ENCODE measurements at regions not wholly inside any gene's neighbourhood (a gene's known extent, or its start where the extent isn't known, plus 50 kb on each side); places are given as distances from the start of the nearest gene placed in this dataset.

GRCh38 chr15:100757661-100758060 is 122.0 kb upstream of the ALDH1A3 start (continued):
- TF ChIP-seq SIRT6 (IDR thresholded peaks at IDR 0.05; ENCODE audit: low read length): no peak

- Histone ChIP-seq H3K56ac (replicated peaks; ENCODE audit: insufficient read length, low read depth, low read length) (no peak overlapping the region), H3K23ac (ENCODE audit: insufficient read length) (no peak overlapping the region), H2AFZ (ENCODE audit: low read length) (no peak overlapping the region), H2BK5ac (ENCODE audit: low read depth, low read length) (no peak overlapping the region), H3K4me3 (ENCODE audit: extremely low read depth in 1 of 4, insufficient read depth in 2 of 4, low read depth in 3 of 4, low read length in 4 of 4) (no peak overlapping the region), H2BK15ac (ENCODE audit: low read length) (no peak overlapping the region), H4K20me1 (replicated peaks in 1 of 2; ENCODE audit: control insufficient read depth in 1 of 2, insufficient read depth in 2 of 2, low read length in 2 of 2) (no peaks in the 10 kb centered on the region), H2BK120ac (replicated peaks; ENCODE audit: low read depth, low read length) (no peak overlapping the region), H2BK20ac (ENCODE audit: low read length) (no peak overlapping the region), H3K4me1 (replicated peaks in 1 of 4; ENCODE audit: control insufficient read depth in 3 of 4, insufficient read depth in 4 of 4, low read length in 3 of 4) (peaks cover 0 to 3% (median 0%) of the 10 kb centered on the region in 4 experiments; a peak in 1 of 7 replicates), H3K14ac (ENCODE audit: insufficient read length) (no peak overlapping the region), H4K8ac (ENCODE audit: extremely low read depth, insufficient read depth, low read length) (no peak overlapping the region), H3K18ac (ENCODE audit: extremely low read depth, low read length) (no peak overlapping the region), H4K91ac (replicated peaks; ENCODE audit: insufficient read length, low read length) (no peak overlapping the region), H3K27me3 (replicated peaks in 1 of 4; ENCODE audit: control insufficient read depth in 3 of 4, extremely low read depth in 1 of 4, insufficient read depth in 3 of 4, low read length in 3 of 4) (no peaks in the 10 kb centered on the region), H3K79me1 (ENCODE audit: low read depth, low read length) (no peaks in the 10 kb centered on the region), H3K9me3 (ENCODE audit: insufficient read depth in 2 of 2, low read depth in 1 of 2, low read length in 1 of 2) (no peaks in the 10 kb centered on the region), H3K4me2 (ENCODE audit: insufficient read depth in 1 of 2, low read depth in 2 of 2, low read length in 2 of 2) (no peak overlapping the region), H2BK12ac (ENCODE audit: low read depth, low read length) (no peak overlapping the region), H3K9ac (replicated peaks in 1 of 4; ENCODE audit: extremely low read depth in 1 of 4, low read depth in 3 of 4, low read length in 3 of 4) (no peak overlapping the region), H3K36me3 (ENCODE audit: control insufficient read depth in 2 of 4, insufficient read depth in 4 of 4, low read length in 3 of 4) (no peaks in the 10 kb centered on the region), H2AK5ac (ENCODE audit: low read depth, low read length) (no peak overlapping the region), H3K23me2 (ENCODE audit: low read depth, low read length) (no peaks in the 10 kb centered on the region), H4K5ac (ENCODE audit: insufficient read length, low read depth, low read length) (no peak overlapping the region), H3K4ac (replicated peaks; ENCODE audit: insufficient read length, low read depth, low read length) (no peak overlapping the region), H3K79me2 (ENCODE audit: control insufficient read depth in 1 of 2, insufficient read depth in 2 of 2, low read length in 2 of 2) (no peaks in the 10 kb centered on the region), H3K27ac (ENCODE audit: low read depth, low read length) (no peak overlapping the region)
- DNase-seq (ENCODE audit: low read depth in 1 of 2, low spot score in 2 of 2): no peak
- FAIRE-seq: no peak
- CTCF ChIA-PET (ENCODE audit: partially characterized antibody): interaction anchor here (1.0 to 3.0 kb wide), 4 partner anchors 9 to 114 kb away, joined by 4 to 9 read pairs (median 5); no protein-coding TSS in a partner anchor
- 94% methylated on average over 6 of the region's 6 CpGs; no CpG with 5 or more reads in 1 of the 2 experiments for WGBS, 2 experiments (ENCODE audit: extremely low coverage in 1 of 2, insufficient coverage in 1 of 2, insufficient read length in 1 of 2, insufficient replicate concordance in 2 of 2, low coverage in 1 of 2, low lambda C conversion rate in 2 of 2, missing lambda C conversion rate in 1 of 2)
- POLR2A ChIA-PET (ENCODE audit: partially characterized antibody): no interaction called here
- TF ChIP-seq CHD1 (IDR thresholded peaks at IDR 0.05; ENCODE audit: low read depth, low read length) (no peak), NANOG (IDR thresholded peaks at IDR 0.05; ENCODE audit: insufficient read depth, low read depth, low read length, poor library complexity, severe bottlenecking) (no peak), YY1 (IDR thresholded peaks at IDR 0.05; ENCODE audit: low read depth, low read length) (no peak), CTCF (IDR thresholded peaks at IDR 0.05; ENCODE audit: control extremely low read depth in 1 of 3, insufficient read depth in 1 of 3, low read depth in 1 of 3, low read length in 3 of 3) (no peak), KDM4A (IDR thresholded peaks at IDR 0.05; ENCODE audit: low read depth, low read length, severe bottlenecking) (no peak), MAX (IDR thresholded peaks at IDR 0.05) (no peak), NRF1 (IDR thresholded peaks at IDR 0.05; ENCODE audit: low read depth, low read length) (no peak), SP2 (IDR thresholded peaks at IDR 0.05; ENCODE audit: low read length) (no peak), FOSL1 (IDR thresholded peaks at IDR 0.05; ENCODE audit: insufficient read depth, low read depth, low read length) (no peak)
These were observed 121.1 kb upstream of the ALDH1A3 start for GRCh38 chr15:100758555-100758954.

All from H1 (cell line).